ENCODE measurements at regions not wholly inside any gene's neighbourhood (a gene's known extent, or its start where the extent isn't known, plus 50 kb on each side); places are given as distances from the start of the nearest gene placed in this dataset.
"Not testable (repeated sequence)": the region's sequence is repeated elsewhere in the genome, so short reads cannot be mapped to it uniquely, and the experiment has no call there.

DNA sequence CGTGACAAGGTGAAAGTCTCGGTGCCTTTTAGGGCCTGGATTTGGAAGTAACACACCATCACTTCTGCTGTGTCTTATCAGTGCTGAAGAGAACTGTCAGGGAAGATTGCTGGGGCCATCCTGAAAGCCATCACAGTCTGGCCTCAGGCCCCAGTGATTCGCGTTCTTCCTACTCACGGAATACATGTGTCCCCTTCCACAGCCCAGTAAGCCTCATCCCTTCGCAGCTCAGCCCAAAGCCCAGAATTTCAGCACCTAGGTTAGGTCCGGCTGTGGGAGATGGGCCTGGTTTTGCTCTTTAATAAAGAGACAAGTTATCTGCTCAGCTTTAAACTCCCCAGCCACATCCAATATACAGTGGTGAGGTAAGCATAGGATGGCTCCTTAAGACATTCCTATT lies 113.0 kb upstream of the SPACA7 start:
- DNase-seq (ENCODE audit: low spot score) = no peak

DNA sequence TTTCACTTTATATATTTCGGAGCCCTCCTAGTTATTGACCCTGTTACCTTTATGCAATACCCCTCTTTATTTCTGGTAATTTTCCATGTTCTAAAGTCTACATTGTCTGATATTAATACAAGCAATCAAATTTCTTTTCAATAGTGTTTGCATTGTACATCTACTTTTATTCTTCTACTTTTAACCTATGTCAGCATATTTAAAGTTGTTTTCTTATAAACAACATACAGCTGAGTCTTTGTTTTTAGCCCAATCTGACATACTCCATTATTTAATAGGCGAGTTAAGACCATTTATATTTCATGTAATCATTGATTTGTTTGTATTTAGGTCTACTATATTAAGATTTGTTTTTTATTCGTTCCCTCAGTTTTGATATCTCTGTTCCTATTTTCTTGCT lies 108.5 kb upstream of the SPACA7 start:
- DNase-seq (ENCODE audit: low spot score) = no peak

DNA sequence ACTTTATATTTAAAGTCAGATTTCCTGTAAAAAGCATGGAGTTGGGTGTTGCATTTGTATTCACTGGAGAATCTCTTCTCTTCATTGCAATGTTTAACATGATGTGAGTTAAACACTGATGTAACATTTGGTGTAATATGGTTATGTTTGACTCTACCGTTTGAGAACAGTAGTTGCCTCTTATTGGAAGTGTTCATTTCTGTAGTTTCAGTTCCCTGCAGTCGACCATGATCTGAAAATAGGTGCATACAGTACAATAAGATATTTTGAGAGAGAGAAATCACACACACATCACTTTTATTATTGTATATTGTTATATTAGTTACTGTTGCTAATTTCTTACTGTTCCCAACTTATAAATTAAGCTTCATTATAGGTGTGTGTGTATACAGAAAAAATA lies 105.2 kb upstream of the SPACA7 start:
- no peak for DNase-seq (ENCODE audit: low spot score)

DNA sequence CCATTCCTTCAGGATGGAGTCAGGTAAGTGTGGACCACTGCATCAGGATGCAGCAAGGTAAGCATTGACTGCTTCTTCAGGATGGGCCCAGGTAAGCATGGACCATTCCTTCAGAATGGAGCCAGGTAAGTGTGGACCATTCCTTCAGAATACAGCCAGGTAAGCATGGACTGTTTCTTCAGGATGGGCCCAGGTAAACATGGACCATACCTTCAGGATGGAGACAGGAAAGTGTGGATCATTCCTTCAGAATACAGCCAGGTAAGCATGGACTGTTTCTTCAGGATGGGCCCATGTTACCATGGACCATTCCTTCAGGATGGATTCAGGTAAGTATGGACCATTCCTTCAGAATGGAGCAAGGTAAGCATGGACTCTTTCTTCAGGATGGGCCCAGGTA lies 89.4 kb upstream of the SPACA7 start:
- not testable (repeated sequence) for DNase-seq (ENCODE audit: low spot score)

DNA sequence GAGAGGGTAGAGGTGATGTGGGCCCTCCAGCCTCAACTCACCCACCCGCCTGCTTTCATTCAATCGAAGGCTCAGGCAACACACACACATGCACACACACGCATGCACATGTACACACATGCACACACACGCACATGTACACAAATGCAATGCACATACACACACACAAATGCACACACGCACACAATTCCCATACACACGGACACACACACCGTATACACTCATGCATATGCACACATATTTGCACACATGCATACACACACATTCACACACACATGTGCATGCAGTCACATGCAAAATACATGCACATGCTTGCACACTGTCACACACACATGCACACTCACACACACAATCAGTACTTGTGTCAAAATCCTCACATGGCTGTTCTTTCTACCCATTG lies 55.9 kb upstream of the SPACA7 start:
- no peak for DNase-seq (ENCODE audit: low spot score)

DNA sequence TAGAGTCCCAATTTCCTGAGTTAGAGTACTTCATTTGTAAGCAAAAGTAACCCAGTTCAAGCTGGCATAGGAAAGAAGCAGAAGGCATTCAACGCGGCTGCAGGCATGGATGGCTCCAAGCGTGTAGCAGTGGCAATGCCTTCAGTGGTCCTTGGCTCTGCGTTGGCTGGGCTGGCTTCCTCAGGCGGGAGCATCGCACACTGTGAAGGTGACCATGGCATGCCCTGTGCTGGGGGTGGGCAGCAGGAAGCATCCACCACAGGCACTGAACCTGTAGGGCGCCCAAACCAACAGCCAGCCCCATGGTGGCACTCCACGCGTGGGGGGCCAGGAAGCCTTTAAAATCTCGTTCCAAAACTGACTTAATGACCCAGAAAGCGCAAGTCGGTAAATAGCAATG lies 53.6 kb upstream of the SPACA7 start:
- no peak for DNase-seq (ENCODE audit: low spot score)

DNA sequence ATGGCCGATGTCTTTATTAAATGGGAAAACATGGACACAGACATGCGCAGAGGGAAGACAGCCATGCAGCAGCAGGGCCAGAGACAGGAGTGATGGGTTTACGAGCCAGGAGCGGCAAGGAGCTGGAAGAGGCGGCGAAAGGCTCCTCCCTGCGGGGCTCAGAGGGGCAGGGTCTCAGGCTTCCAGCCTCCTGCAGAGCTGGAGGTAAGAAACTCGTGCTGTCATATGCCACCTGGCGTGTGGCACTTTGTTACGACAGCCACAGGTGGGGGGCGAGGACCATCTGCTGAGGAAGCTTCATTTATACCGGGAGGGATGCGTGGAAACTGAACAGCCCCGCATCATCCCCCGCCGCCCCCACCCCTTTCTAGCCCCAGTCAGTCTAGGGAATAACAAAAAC lies 52.0 kb upstream of the SPACA7 start:
- no peak for DNase-seq (ENCODE audit: low spot score)

DNA sequence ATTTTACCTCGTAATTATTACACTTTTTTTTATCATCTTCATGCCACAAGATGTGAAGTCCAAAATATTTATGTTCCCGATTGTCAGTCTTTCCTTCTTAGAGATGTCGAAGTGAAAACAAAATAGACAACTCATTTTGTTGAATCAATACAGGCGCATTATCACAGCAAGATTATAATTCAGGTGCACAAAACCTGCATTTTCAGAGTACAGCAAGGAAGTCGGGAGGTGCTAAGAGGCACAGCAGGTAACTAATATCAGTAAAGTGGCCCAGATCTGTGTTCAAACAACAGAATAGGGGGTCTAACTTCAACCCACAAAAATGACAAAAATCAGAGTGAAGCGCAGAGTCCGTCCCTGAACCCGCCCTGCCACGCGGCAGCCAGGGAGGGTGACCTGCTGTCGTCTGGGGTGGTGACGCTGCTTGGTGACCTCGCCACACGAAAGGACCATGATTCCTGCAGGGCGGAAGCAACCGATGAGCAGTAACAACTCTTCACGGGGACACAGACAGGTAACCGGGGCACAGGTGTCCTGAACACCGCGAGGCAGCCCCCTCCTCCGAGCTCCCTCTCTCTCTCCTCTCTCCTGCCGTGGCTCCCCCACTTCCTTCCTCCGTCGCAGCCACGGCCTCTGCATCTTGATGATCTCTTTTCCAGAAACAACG lies 50.9 kb upstream of the SPACA7 start:
- no peak for DNase-seq (ENCODE audit: low spot score)

DNA sequence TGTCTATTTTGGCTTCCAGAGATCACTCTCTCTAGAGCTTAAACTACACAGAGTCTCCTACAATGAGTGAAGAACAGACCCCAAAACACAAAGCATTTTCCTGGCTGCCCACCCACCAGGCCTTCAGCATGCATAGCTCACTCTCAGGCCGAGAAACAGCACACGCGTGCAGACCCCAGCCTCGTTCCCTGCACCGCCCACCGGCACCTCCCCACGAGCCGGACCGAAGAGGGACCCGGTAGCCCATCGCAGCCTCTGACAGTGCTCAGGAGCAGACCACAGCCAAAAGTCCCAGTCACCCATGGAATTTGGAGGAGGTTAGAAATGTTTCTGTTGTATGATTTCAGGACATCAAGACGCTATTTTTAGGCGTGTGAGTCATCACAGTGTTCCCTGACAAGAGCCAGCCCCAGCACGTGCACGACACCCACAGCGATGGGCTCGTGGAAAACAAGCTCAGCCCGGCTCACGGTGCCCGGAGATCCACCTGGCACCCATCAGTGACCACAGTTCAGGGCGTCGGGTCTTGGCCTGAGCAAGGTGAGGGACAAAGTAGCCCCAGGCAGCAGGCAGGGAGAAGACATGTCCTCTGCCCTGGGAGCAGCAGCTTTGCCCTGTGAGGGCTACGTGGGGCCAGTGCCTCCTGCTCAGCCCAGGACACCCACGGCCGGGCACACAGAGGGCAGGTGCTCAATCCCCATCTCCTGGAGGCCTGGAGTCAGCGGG lies 50.1 kb upstream of the SPACA7 start:
- peak; percentile 2 for DNase-seq (ENCODE audit: low spot score)

Measured in cerebellar cortex (tissue), 1 donor.